ENCODE measurements at regions not wholly inside any gene's neighbourhood (a gene's known extent, or its start where the extent isn't known, plus 50 kb on each side); places are given as distances from the start of the nearest gene placed in this dataset.

- no peaks in the 10 kb centered on the region for H3K9me3 Mint-ChIP-seq (ENCODE audit: unreplicated experiment)
- no peaks in the 10 kb centered on the region for H3K36me3 Mint-ChIP-seq (ENCODE audit: unreplicated experiment)
- DNase-seq (ENCODE audit: extremely low spot score, unreplicated experiment) = no peak
- no peak overlapping the region for H3K27ac Mint-ChIP-seq (ENCODE audit: unreplicated experiment)
- H3K27me3 Mint-ChIP-seq (ENCODE audit: unreplicated experiment) = peaks cover 3% of the 10 kb centered on the region
- H3K4me1 Mint-ChIP-seq (ENCODE audit: unreplicated experiment) = peaks cover 4% of the 10 kb centered on the region
- H3K4me3 Mint-ChIP-seq (ENCODE audit: unreplicated experiment) = no peak overlapping the region
- no peak for TF ChIP-seq CTCF (IDR thresholded peaks at IDR 0.05)
These were observed 50.4 kb upstream of the PPM1B start for GRCh38 chr2:44118257-44118656.
